Ascending aorta (tissue), 2 donors: ENCODE measurements at regions not wholly inside any gene's neighbourhood (a gene's known extent, or its start where the extent isn't known, plus 50 kb on each side); places are given as distances from the start of the nearest gene placed in this dataset.

ENCODE experiments used
- DNase-seq, 2 donors: peaks; one replicate each; pipeline ENCODE4 v3.0.0-alpha.2; 2019; ENCODE audit warnings: low spot score in 2 of 2
- H3K27ac ChIP-seq, 2 donors: fragments of 200-600 bp; sonication (generic); one replicate each; pipeline ENCODE4 v1.5.1; 2016 to 2017; ENCODE audit warnings: mild to moderate bottlenecking in 1 of 2
- H3K27me3 ChIP-seq: fragments of 200-600 bp; sonication (generic); one replicate; pipeline ENCODE4 v1.5.1; 2017
- H3K36me3 ChIP-seq, 2 donors: fragments of 200-600 bp; sonication (generic); one replicate each; pipeline ENCODE4 v1.5.1; 2016
- H3K4me1 ChIP-seq, 2 donors: fragments of 200-600 bp; sonication (generic); one replicate each; pipeline ENCODE4 v1.5.1; 2016 to 2017; ENCODE audit warnings: mild to moderate bottlenecking in 1 of 2
- H3K4me3 ChIP-seq, 2 donors: fragments of 200-600 bp; sonication (generic); one replicate each; pipeline ENCODE4 v1.5.1; 2016 to 2017; ENCODE audit warnings: mild to moderate bottlenecking in 1 of 2
- H3K9me3 ChIP-seq, 2 donors: fragments of 200-600 bp; sonication (generic); one replicate each; pipeline ENCODE4 v1.5.1; 2016
- CTCF ChIP-seq, 3 experiments: fragments of 200-600 bp in 2 of 3; fragments of 450-650 bp in 1 of 3; sonication (generic) in 2 of 3; IDR thresholded peaks; one replicate each; pipeline ENCODE4 v1.5.1; 2016 to 2019; ENCODE audit warnings: antibody characterized with exemption in 3 of 3, mild to moderate bottlenecking in 1 of 3, moderate library complexity in 1 of 3
- intact Hi-C: fragments of 100-400 bp; cut with DNase I; formaldehyde crosslinking; loops from one replicate; pipeline ENCODE4 v1.15.1; 2023

GRCh38 chr3:167876620-167877281, 141.2 kb downstream of the SERPINI1 start:
- no peak for TF ChIP-seq CTCF (IDR thresholded peaks at IDR 0.05)
- Histone ChIP-seq H3K27ac (peak overlapping the region; percentile 59 to 80), H3K4me1 (peaks cover 0 to 5% of the 10 kb centered on the region in 2 donors), H3K4me3 (no peak overlapping the region), H3K27me3 (no peaks in the 10 kb centered on the region), H3K9me3 (no peaks in the 10 kb centered on the region), H3K36me3 (no peaks in the 10 kb centered on the region)
- intact Hi-C loops: no loop called here
- no peak for DNase-seq
